K562 (cell line): ENCODE measurements at regions not wholly inside any gene's neighbourhood (a gene's known extent, or its start where the extent isn't known, plus 50 kb on each side); places are given as distances from the start of the nearest gene placed in this dataset.

Experiments
- ATAC-seq: fragments of 200-7000 bp; cut with Tn5 transposase; 3 replicates; pipeline ENCODE4 v1.9.1; 2020; ENCODE audit warnings: moderate library complexity
- BruUV-seq: library from RNA; stranded (reverse); fragments of 400-500 nt; replicated peaks from 2 replicates; lab custom pipeline; 2021; lab: Mats Ljungman, UMichigan
- CTCF ChIA-PET: fragments of 300-600 bp; formaldehyde crosslinking; extraction: SDS; loops from one replicate; lab custom pipeline; 2021; ENCODE audit warnings: low intra/inter-chr PET ratio; lab: Yijun Ruan, JAX
- POLR2A ChIA-PET: fragments of 300-600, 350-650 bp; sonication (Branson Sonifier 250); formaldehyde crosslinking; extraction: SDS; loops from one replicate; lab custom pipeline; 2021; ENCODE audit warnings: antibody characterized with exemption, inconsistent platforms; lab: Yijun Ruan, JAX
- DNase-seq, 4 experiments: peaks; one replicate each; pipeline versions ENCODE4 v3.0.0 to v3.0.0-alpha.2; 2011 to 2018; ENCODE audit warnings: low spot score in 3 of 4, mixed read lengths in 3 of 4; ENCODE audit errors: extremely low read depth in 1 of 4
- FAIRE-seq: peaks from 2 replicates; lab custom pipeline; 2011; peaks lifted over from hg19 to GRCh38; lab: Jason Lieb, UNC
- H2AFZ ChIP-seq: 2 replicates; pipeline ENCODE4 v1.6.0; 2011; ENCODE audit warnings: low read depth, low read length, control low read depth, inconsistent platforms
- H3K27ac ChIP-seq: fragments of 200-600 bp; 3 replicates; pipeline ENCODE4 v1.8.0; 2011; ENCODE audit warnings: low read depth, mild to moderate bottlenecking, control low read depth, inconsistent platforms, low read length, moderate library complexity, mixed read lengths; ENCODE audit errors: extremely low read depth
- H3K27me3 ChIP-seq, 2 experiments: fragments of 300-600 bp in 1 of 2; 2 replicates in 1 of 2; 3 replicates in 1 of 2; pipeline versions ENCODE4 v1.6.0 to v1.8.0; 2011; ENCODE audit warnings: inconsistent platforms in 2 of 2, low read length in 2 of 2, mild to moderate bottlenecking in 1 of 2, mixed read lengths in 1 of 2, moderate library complexity in 1 of 2; ENCODE audit not compliant: control insufficient read depth in 2 of 2, insufficient read depth in 2 of 2
- H3K36me3 ChIP-seq: fragments of 300-600 bp; 3 replicates; pipeline ENCODE4 v1.8.0; 2011; ENCODE audit warnings: mild to moderate bottlenecking, low read length, inconsistent platforms; ENCODE audit not compliant: control insufficient read depth, insufficient read depth
- H3K4me1 ChIP-seq, 2 experiments: fragments of 200-600 bp in 1 of 2; replicated peaks in 1 of 2; 2 replicates in 1 of 2; 3 replicates in 1 of 2; pipeline versions ENCODE4 v1.5.1 to v1.8.0; 2011; ENCODE audit warnings: inconsistent platforms in 2 of 2, low read length in 2 of 2, mild to moderate bottlenecking in 1 of 2, mixed read lengths in 1 of 2, moderate library complexity in 1 of 2; ENCODE audit not compliant: control insufficient read depth in 2 of 2, insufficient read depth in 2 of 2
- H3K4me2 ChIP-seq: 2 replicates; pipeline ENCODE4 v1.6.1; 2011; ENCODE audit warnings: low read length, control low read depth, inconsistent platforms, mixed read lengths; ENCODE audit not compliant: insufficient read depth
- H3K4me3 ChIP-seq: fragments of 200-600 bp; sonication (generic), shearing (Covaris generic); 2 replicates; pipeline ENCODE4 v1.5.1; 2016; ENCODE audit warnings: control low read depth, inconsistent platforms
- H3K79me2 ChIP-seq: fragments of 200-600 bp; 3 replicates; pipeline ENCODE4 v1.8.0; 2011; ENCODE audit warnings: low read length, inconsistent platforms; ENCODE audit not compliant: control insufficient read depth, insufficient read depth
- H3K9ac ChIP-seq, 2 experiments: 2 replicates each; pipeline versions ENCODE4 v1.6.0 to v1.6.1; 2011; ENCODE audit warnings: low read depth in 2 of 2, low read length in 2 of 2, control low read depth in 1 of 2, inconsistent platforms in 1 of 2, mild to moderate bottlenecking in 1 of 2, mixed read lengths in 1 of 2; ENCODE audit not compliant: insufficient read depth in 1 of 2
- H3K9me1 ChIP-seq: one replicate; pipeline ENCODE4 v1.6.0; 2011; ENCODE audit warnings: inconsistent platforms, mild to moderate bottlenecking, low read length, moderate library complexity; ENCODE audit not compliant: control insufficient read depth, insufficient read depth
- H3K9me3 ChIP-seq: replicated peaks from 2 replicates; pipeline ENCODE4 v1.5.1; 2011; ENCODE audit warnings: low read depth, low read length, inconsistent platforms; ENCODE audit not compliant: control insufficient read depth, insufficient read depth
- H4K20me1 ChIP-seq: replicated peaks from 2 replicates; pipeline ENCODE4 v1.6.1; 2011; ENCODE audit warnings: low read length, inconsistent platforms, mixed read lengths; ENCODE audit not compliant: control insufficient read depth, insufficient read depth
- BCL6 ChIP-seq: fragments of 250-450 bp; sonication (Bioruptor Pico); IDR thresholded peaks from 2 replicates; pipeline ENCODE4 v1.4.0; 2020
- EZH2 ChIP-seq: IDR thresholded peaks from 2 replicates; pipeline ENCODE4 v1.6.1; 2012; ENCODE audit warnings: low read depth, mild to moderate bottlenecking, inconsistent platforms, low read length, borderline replicate concordance
- MEIS2 ChIP-seq: fragments of 450-650 bp; IDR thresholded peaks from 2 replicates; pipeline ENCODE4 v1.6.1; 2014; ENCODE audit warnings: mild to moderate bottlenecking; ENCODE audit not compliant: partially characterized antibody
- MIER1 ChIP-seq: fragments of 450-650 bp; IDR thresholded peaks from 2 replicates; pipeline ENCODE4 v1.6.1; 2016; ENCODE audit warnings: antibody characterized with exemption, mild to moderate bottlenecking, low read depth
- NFATC3 ChIP-seq: fragments of 450-650 bp; IDR thresholded peaks from 2 replicates; pipeline ENCODE4 v1.6.1; 2017; ENCODE audit warnings: mild to moderate bottlenecking
- RBM39 ChIP-seq: fragments of 200-400 bp; formaldehyde crosslinking; optimal IDR thresholded peaks from 2 replicates; pipeline ENCODE3; 2018; ENCODE audit warnings: low read depth, low read length
- ZFP36 ChIP-seq: fragments of 150-350 bp; IDR thresholded peaks from 2 replicates; pipeline ENCODE4 v1.6.1; 2018; ENCODE audit warnings: low read length, low read depth; ENCODE audit not compliant: partially characterized antibody
- WGBS: fragments of 100-300 bp; shearing (Covaris generic); methylation state at CpG from one replicate; pipeline ENCODE4 v1.1.6; 2016; ENCODE audit warnings: low coverage, mixed read lengths; ENCODE audit not compliant: insufficient coverage; ENCODE audit errors: missing lambda C conversion rate; 5-methylcytosine and 5-hydroxymethylcytosine counted together
- in situ Hi-C: fragments of 300-500 bp; cut with MboI; formaldehyde crosslinking; loops from 4 replicates; pipeline ENCODE4 v1.15.0; 2018; ENCODE audit warnings: inconsistent platforms, mixed read lengths
- intact Hi-C: fragments of 100-400 bp; cut with micrococcal nuclease; formaldehyde crosslinking; loops from 2 replicates; pipeline ENCODE4 v1.14.2; 2022
- TF ChIP-seq, protein P1 (sequence below), 2 experiments: fragments of 250-450 bp in 1 of 2; fragments of 450-650 bp in 1 of 2; sonication (Bioruptor Pico) in 1 of 2; IDR thresholded peaks; 2 replicates each; pipeline versions ENCODE4 v1.6.1 to v1.8.0; 2016 to 2021; ENCODE audit warnings: mild to moderate bottlenecking in 2 of 2, moderate library complexity in 2 of 2, missing compliant biosample characterization in 1 of 2, missing genetic modification characterization in 1 of 2
- TF ChIP-seq, protein P2 (sequence below): IDR thresholded peaks from 2 replicates; pipeline ENCODE4 v1.6.1; 2011; ENCODE audit not compliant: insufficient read length; ENCODE audit errors: extremely low read depth
- TF ChIP-seq, protein P3 (sequence below): sonication (generic); formaldehyde crosslinking; IDR thresholded peaks from 2 replicates; pipeline ENCODE4 v1.8.1; 2023; ENCODE audit warnings: missing genetic modification reagents, mild to moderate bottlenecking, borderline replicate concordance
- TF ChIP-seq, protein P4 (sequence below): sonication (generic); formaldehyde crosslinking; IDR thresholded peaks from 2 replicates; pipeline ENCODE4 v1.8.0; 2022; ENCODE audit warnings: missing genetic modification reagents, mild to moderate bottlenecking, borderline replicate concordance
- TF ChIP-seq, protein P5 (sequence below): fragments of 250-450 bp; sonication (Bioruptor Pico); IDR thresholded peaks from 2 replicates; pipeline ENCODE4 v1.5.0; 2020; ENCODE audit warnings: mild to moderate bottlenecking, borderline replicate concordance

DNA sequence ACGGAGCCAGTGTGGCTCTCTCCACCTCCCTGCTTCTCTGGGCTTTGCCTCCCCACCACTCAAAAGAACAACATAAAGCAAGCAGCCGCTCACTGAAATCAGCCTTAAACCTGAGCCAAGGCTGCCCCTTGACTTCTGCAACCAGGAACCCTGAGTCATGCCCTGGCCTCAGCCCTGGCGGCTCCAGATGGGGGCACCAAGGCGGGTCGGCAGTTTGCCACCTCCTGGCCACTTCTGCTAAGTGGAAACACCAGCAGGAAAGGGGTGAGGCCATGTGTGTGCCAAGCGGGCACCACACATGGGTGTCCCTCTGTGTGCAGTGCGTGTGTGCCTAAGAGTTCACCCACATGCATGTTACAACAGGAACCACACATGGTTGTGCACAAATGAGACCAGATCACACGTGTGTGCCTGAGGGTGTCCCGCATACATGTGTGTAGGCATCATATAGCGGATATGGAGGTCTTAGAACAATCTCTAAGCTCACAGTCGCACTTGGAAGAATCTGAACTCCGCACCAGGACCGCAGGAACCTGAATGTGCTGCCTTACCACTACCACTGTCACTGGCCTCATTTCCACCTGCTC, 221.2 kb downstream of the MN1 start (continued):
- TF ChIP-seq, protein P1, sequence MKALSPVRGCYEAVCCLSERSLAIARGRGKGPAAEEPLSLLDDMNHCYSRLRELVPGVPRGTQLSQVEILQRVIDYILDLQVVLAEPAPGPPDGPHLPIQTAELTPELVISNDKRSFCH (CRISPR knock-in tag; IDR thresholded peaks at IDR 0.05), result no peak
- TF ChIP-seq, protein P1 (tag; IDR thresholded peaks at IDR 0.05), result no peak
- TF ChIP-seq BCL6 (no peak), EZH2 (no peak), RBM39 (no peak), NFATC3 (no peak), MIER1 (no peak)
- TF ChIP-seq, protein P2, sequence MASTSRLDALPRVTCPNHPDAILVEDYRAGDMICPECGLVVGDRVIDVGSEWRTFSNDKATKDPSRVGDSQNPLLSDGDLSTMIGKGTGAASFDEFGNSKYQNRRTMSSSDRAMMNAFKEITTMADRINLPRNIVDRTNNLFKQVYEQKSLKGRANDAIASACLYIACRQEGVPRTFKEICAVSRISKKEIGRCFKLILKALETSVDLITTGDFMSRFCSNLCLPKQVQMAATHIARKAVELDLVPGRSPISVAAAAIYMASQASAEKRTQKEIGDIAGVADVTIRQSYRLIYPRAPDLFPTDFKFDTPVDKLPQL, result no peak

DNA sequence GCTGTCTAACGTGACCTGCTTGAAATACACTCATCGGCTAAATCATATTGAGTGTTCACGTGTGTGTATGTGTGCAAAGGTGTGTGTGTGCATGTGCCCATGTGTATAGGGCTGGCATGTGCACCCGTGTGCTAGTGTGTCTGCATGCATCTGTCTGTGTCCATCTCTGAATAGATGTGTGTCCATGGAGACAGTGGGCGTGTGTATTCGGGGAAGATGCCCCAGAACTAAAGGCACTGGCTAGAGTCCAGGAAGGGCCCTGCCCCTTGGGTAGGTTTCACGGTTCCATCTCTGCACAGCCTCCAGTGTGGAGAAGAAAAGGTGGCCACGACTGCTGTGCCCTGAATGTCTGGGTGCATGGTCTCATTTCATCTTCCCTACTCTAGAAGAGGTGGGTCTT, 220.3 kb downstream of the MN1 start:
- Histone ChIP-seq H3K4me3 (no peak overlapping the region), H3K36me3 (no peaks in the 10 kb centered on the region), H3K79me2 (no peaks in the 10 kb centered on the region), H3K9me1 (no peaks in the 10 kb centered on the region), H3K27me3 (peaks cover 15 to 60% of the 10 kb centered on the region in 2 experiments), H2AFZ (no peak overlapping the region), H3K4me1 (no peaks in the 10 kb centered on the region; a peak in 1 of 5 replicates), H3K4me2 (no peak overlapping the region), H3K27ac (no peak overlapping the region), H3K9ac (no peak overlapping the region), H4K20me1 (no peaks in the 10 kb centered on the region; the same call in 1 of the 2 replicates), H3K9me3 (no peaks in the 10 kb centered on the region)
- in situ Hi-C loops, result no loop called here
- CTCF ChIA-PET, result no interaction called here
- no peak for FAIRE-seq
- under 1% methylated on average over 8 of the region's 8 CpGs for WGBS
- DNase-seq, result no peak
- POLR2A ChIA-PET, result no interaction called here
- BruUV-seq, result no TSS peak
- ATAC-seq, result no peak
- intact Hi-C loops, result no loop called here
- TF ChIP-seq, protein P3, sequence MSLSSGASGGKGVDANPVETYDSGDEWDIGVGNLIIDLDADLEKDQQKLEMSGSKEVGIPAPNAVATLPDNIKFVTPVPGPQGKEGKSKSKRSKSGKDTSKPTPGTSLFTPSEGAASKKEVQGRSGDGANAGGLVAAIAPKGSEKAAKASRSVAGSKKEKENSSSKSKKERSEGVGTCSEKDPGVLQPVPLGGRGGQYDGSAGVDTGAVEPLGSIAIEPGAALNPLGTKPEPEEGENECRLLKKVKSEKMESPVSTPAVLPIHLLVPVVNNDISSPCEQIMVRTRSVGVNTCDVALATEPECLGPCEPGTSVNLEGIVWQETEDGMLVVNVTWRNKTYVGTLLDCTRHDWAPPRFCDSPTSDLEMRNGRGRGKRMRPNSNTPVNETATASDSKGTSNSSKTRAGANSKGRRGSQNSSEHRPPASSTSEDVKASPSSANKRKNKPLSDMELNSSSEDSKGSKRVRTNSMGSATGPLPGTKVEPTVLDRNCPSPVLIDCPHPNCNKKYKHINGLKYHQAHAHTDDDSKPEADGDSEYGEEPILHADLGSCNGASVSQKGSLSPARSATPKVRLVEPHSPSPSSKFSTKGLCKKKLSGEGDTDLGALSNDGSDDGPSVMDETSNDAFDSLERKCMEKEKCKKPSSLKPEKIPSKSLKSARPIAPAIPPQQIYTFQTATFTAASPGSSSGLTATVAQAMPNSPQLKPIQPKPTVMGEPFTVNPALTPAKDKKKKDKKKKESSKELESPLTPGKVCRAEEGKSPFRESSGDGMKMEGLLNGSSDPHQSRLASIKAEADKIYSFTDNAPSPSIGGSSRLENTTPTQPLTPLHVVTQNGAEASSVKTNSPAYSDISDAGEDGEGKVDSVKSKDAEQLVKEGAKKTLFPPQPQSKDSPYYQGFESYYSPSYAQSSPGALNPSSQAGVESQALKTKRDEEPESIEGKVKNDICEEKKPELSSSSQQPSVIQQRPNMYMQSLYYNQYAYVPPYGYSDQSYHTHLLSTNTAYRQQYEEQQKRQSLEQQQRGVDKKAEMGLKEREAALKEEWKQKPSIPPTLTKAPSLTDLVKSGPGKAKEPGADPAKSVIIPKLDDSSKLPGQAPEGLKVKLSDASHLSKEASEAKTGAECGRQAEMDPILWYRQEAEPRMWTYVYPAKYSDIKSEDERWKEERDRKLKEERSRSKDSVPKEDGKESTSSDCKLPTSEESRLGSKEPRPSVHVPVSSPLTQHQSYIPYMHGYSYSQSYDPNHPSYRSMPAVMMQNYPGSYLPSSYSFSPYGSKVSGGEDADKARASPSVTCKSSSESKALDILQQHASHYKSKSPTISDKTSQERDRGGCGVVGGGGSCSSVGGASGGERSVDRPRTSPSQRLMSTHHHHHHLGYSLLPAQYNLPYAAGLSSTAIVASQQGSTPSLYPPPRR (CRISPR knock-in tag), result no peak
- TF ChIP-seq, protein P4, sequence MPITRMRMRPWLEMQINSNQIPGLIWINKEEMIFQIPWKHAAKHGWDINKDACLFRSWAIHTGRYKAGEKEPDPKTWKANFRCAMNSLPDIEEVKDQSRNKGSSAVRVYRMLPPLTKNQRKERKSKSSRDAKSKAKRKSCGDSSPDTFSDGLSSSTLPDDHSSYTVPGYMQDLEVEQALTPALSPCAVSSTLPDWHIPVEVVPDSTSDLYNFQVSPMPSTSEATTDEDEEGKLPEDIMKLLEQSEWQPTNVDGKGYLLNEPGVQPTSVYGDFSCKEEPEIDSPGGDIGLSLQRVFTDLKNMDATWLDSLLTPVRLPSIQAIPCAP (CRISPR knock-in tag), result no peak
- TF ChIP-seq ZFP36 (no peak), MEIS2 (no peak)
- TF ChIP-seq, protein P5, sequence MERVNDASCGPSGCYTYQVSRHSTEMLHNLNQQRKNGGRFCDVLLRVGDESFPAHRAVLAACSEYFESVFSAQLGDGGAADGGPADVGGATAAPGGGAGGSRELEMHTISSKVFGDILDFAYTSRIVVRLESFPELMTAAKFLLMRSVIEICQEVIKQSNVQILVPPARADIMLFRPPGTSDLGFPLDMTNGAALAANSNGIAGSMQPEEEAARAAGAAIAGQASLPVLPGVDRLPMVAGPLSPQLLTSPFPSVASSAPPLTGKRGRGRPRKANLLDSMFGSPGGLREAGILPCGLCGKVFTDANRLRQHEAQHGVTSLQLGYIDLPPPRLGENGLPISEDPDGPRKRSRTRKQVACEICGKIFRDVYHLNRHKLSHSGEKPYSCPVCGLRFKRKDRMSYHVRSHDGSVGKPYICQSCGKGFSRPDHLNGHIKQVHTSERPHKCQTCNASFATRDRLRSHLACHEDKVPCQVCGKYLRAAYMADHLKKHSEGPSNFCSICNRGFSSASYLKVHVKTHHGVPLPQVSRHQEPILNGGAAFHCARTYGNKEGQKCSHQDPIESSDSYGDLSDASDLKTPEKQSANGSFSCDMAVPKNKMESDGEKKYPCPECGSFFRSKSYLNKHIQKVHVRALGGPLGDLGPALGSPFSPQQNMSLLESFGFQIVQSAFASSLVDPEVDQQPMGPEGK, result no peak
